ENCODE measurements at regions not wholly inside any gene's neighbourhood (a gene's known extent, or its start where the extent isn't known, plus 50 kb on each side); places are given as distances from the start of the nearest gene placed in this dataset.

- H3K4me3 ChIP-seq (ENCODE audit: low read length in 3 of 3): no peak overlapping the region
- DNase-seq: no peak
- H3K4me1 ChIP-seq (ENCODE audit: control insufficient read depth in 2 of 3, insufficient read depth in 2 of 3, low read depth in 1 of 3, low read length in 3 of 3): peaks cover 0 to 3% (median 2%) of the 10 kb centered on the region in 3 donors
- intact Hi-C loops (cut with DNase I): no loop called here
- no peak for FAIRE-seq
- H3K27ac ChIP-seq (ENCODE audit: low read depth in 2 of 2, low read length in 2 of 2): no peak overlapping the region
- H3K36me3 ChIP-seq (ENCODE audit: control insufficient read depth in 2 of 3, insufficient read depth in 3 of 3, low read length in 3 of 3): no peaks in the 10 kb centered on the region
- no peak overlapping the region for H3K9ac ChIP-seq (ENCODE audit: low read length in 3 of 3)
- no peaks in the 10 kb centered on the region for H3K27me3 ChIP-seq (ENCODE audit: control insufficient read depth, insufficient read depth, low read length)
- no peak for TF ChIP-seq CTCF (IDR thresholded peaks at IDR 0.05; ENCODE audit: borderline replicate concordance, extremely low read depth, insufficient read depth)
- H3K9me3 ChIP-seq (ENCODE audit: control insufficient read depth in 2 of 3, insufficient read depth in 1 of 3, low read length in 3 of 3): peaks cover 0 to 15% (median 4%) of the 10 kb centered on the region in 3 donors
Observed at GRCh38 chr17:5781236-5781927, 197.1 kb upstream of the NLRP1 start.

- H3K4me3 ChIP-seq (ENCODE audit: low read length in 3 of 3): no peak overlapping the region
- no peak overlapping the region for H3K27ac ChIP-seq (ENCODE audit: low read depth in 2 of 2, low read length in 2 of 2)
- no peaks in the 10 kb centered on the region for H3K36me3 ChIP-seq (ENCODE audit: control insufficient read depth in 2 of 3, insufficient read depth in 3 of 3, low read length in 3 of 3)
- FAIRE-seq (no peak), DNase-seq (no peak)
- no peaks in the 10 kb centered on the region for H3K27me3 ChIP-seq (ENCODE audit: control insufficient read depth, insufficient read depth, low read length)
- H3K9me3 ChIP-seq (ENCODE audit: control insufficient read depth in 2 of 3, insufficient read depth in 1 of 3, low read length in 3 of 3): peaks cover 0 to 15% (median 4%) of the 10 kb centered on the region in 3 donors
- no peak overlapping the region for H3K9ac ChIP-seq (ENCODE audit: low read length in 3 of 3)
- peaks cover 0 to 3% (median 2%) of the 10 kb centered on the region in 3 donors for H3K4me1 ChIP-seq (ENCODE audit: control insufficient read depth in 2 of 3, insufficient read depth in 2 of 3, low read depth in 1 of 3, low read length in 3 of 3)
- TF ChIP-seq CTCF (IDR thresholded peaks at IDR 0.05; ENCODE audit: borderline replicate concordance, extremely low read depth, insufficient read depth): no peak
- intact Hi-C loops (cut with DNase I): no loop called here
Observed at GRCh38 chr17:5783269-5783668, 199.0 kb upstream of the NLRP1 start.

GRCh38 chr17:5783851-5784250, 199.5 kb upstream of the NLRP1 start:
- intact Hi-C loops (cut with DNase I): no loop called here
- Histone ChIP-seq H3K27ac (ENCODE audit: low read depth in 2 of 2, low read length in 2 of 2) (no peak overlapping the region), H3K4me1 (ENCODE audit: control insufficient read depth in 2 of 3, insufficient read depth in 2 of 3, low read depth in 1 of 3, low read length in 3 of 3) (peaks cover 0 to 3% (median 2%) of the 10 kb centered on the region in 3 donors), H3K27me3 (ENCODE audit: control insufficient read depth, insufficient read depth, low read length) (no peaks in the 10 kb centered on the region), H3K4me3 (ENCODE audit: low read length in 3 of 3) (no peak overlapping the region), H3K9me3 (ENCODE audit: control insufficient read depth in 2 of 3, insufficient read depth in 1 of 3, low read length in 3 of 3) (peaks cover 0 to 15% (median 4%) of the 10 kb centered on the region in 3 donors), H3K9ac (ENCODE audit: low read length in 3 of 3) (no peak overlapping the region), H3K36me3 (ENCODE audit: control insufficient read depth in 2 of 3, insufficient read depth in 3 of 3, low read length in 3 of 3) (no peaks in the 10 kb centered on the region)
- FAIRE-seq (no peak), DNase-seq (no peak)
- TF ChIP-seq CTCF (IDR thresholded peaks at IDR 0.05; ENCODE audit: borderline replicate concordance, extremely low read depth, insufficient read depth): no peak

Measured in kidney (tissue), 13 donors.